Fibroblast of lung (primary cell): ENCODE measurements at regions not wholly inside any gene's neighbourhood (a gene's known extent, or its start where the extent isn't known, plus 50 kb on each side); places are given as distances from the start of the nearest gene placed in this dataset.
A peak's percentile ranks its signal among the peaks of the same experiment; 100 is the strongest.

Experiments
- DNase-seq, 2 donors: peaks; one replicate each; pipeline versions ENCODE4 v3.0.0 to v3.0.0-alpha.2; 2010; ENCODE audit warnings: low read depth in 2 of 2
- H2AFZ ChIP-seq: 2 replicates; pipeline ENCODE4 v1.5.1; 2012; ENCODE audit warnings: low read length, control low read depth, inconsistent platforms
- H3K27ac ChIP-seq: 2 replicates; pipeline ENCODE4 v1.5.1; 2011; ENCODE audit warnings: low read length, control low read depth; ENCODE audit not compliant: insufficient read depth
- H3K27me3 ChIP-seq: 2 replicates; pipeline ENCODE4 v1.5.1; 2011; ENCODE audit warnings: mild to moderate bottlenecking, low read length; ENCODE audit not compliant: control insufficient read depth, insufficient read depth
- H3K36me3 ChIP-seq: 2 replicates; pipeline ENCODE4 v1.5.1; 2011; ENCODE audit warnings: low read length; ENCODE audit not compliant: control insufficient read depth, insufficient read depth
- H3K4me1 ChIP-seq: 2 replicates; pipeline ENCODE4 v1.5.1; 2011; ENCODE audit warnings: low read length; ENCODE audit not compliant: control insufficient read depth, insufficient read depth; ENCODE audit errors: extremely low read depth
- H3K4me2 ChIP-seq: 2 replicates; pipeline ENCODE4 v1.5.1; 2011; ENCODE audit warnings: low read length, control low read depth; ENCODE audit not compliant: insufficient read depth; ENCODE audit errors: extremely low read depth
- H3K4me3 ChIP-seq, 4 experiments: fragments of 200-600 bp in 1 of 4; sonication (generic) in 1 of 4; replicated peaks in 1 of 4; 2 replicates each; pipeline ENCODE4 v1.5.1; 2011 to 2016; ENCODE audit warnings: low read length in 4 of 4, low read depth in 3 of 4, mild to moderate bottlenecking in 3 of 4, control low read depth in 2 of 4, inconsistent platforms in 1 of 4, mixed read lengths in 1 of 4; ENCODE audit not compliant: insufficient read depth in 1 of 4; ENCODE audit errors: control extremely low read depth in 1 of 4
- H3K79me2 ChIP-seq: 2 replicates; pipeline ENCODE4 v1.5.1; 2012; ENCODE audit warnings: mild to moderate bottlenecking, low read length, inconsistent platforms; ENCODE audit not compliant: control insufficient read depth, insufficient read depth
- H3K9ac ChIP-seq: 2 replicates; pipeline ENCODE4 v1.5.1; 2011; ENCODE audit warnings: mild to moderate bottlenecking, low read length, control low read depth; ENCODE audit not compliant: insufficient read depth
- H3K9me3 ChIP-seq: 2 replicates; pipeline ENCODE4 v1.5.1; 2012; ENCODE audit warnings: low read depth, low read length; ENCODE audit not compliant: control insufficient read depth, insufficient read depth
- H4K20me1 ChIP-seq: 2 replicates; pipeline ENCODE4 v1.5.1; 2011; ENCODE audit warnings: low read length; ENCODE audit not compliant: control insufficient read depth, insufficient read depth; ENCODE audit errors: extremely low read depth
- CTCF ChIP-seq, 2 donors: IDR thresholded peaks in 1 of 2; conservative IDR thresholded peaks in 1 of 2; 1 replicate in 1 of 2; 2 replicates in 1 of 2; pipeline ENCODE4 v1.5.1; 2011 to 2012; ENCODE audit warnings: low read length in 2 of 2, control low read depth in 1 of 2, inconsistent platforms in 1 of 2, low read depth in 1 of 2, mild to moderate bottlenecking in 1 of 2
- EZH2 ChIP-seq: IDR thresholded peaks from 2 replicates; pipeline ENCODE4 v1.5.1; 2012; ENCODE audit warnings: low read length, control low read depth, mild to moderate bottlenecking; ENCODE audit errors: missing control alignments

GRCh38 chr5:145579301-145579700, 255.8 kb downstream of the PRELID2 start:
- no peak for DNase-seq
- Histone ChIP-seq H2AFZ (no peak overlapping the region), H3K27me3 (no peaks in the 10 kb centered on the region), H3K79me2 (no peaks in the 10 kb centered on the region), H3K4me1 (no peaks in the 10 kb centered on the region), H3K36me3 (no peaks in the 10 kb centered on the region), H3K9ac (no peak overlapping the region), H3K9me3 (no peaks in the 10 kb centered on the region), H3K27ac (no peak overlapping the region), H3K4me3 (no peak overlapping the region), H3K4me2 (no peak overlapping the region), H4K20me1 (no peaks in the 10 kb centered on the region)
- no peak for TF ChIP-seq CTCF (conservative IDR thresholded peaks at IDR 0.05 in 1 of 2, IDR thresholded peaks at IDR 0.05 in 1 of 2; ENCODE audit: low read depth in 1 of 2, low read length in 2 of 2)
- TF ChIP-seq EZH2, result no peak

- TF ChIP-seq CTCF (conservative IDR thresholded peaks at IDR 0.05 in 1 of 2, IDR thresholded peaks at IDR 0.05 in 1 of 2; ENCODE audit: low read depth in 1 of 2, low read length in 2 of 2) (no peak), EZH2 (no peak)
- peak in 1 of 2 donors; percentile 39 for DNase-seq
- H3K9me3 ChIP-seq, result no peaks in the 10 kb centered on the region
Observed at GRCh38 chr5:145574889-145575573, 260.1 kb downstream of the PRELID2 start.

GRCh38 chr5:145568581-145568980, 266.6 kb downstream of the PRELID2 start:
- Histone ChIP-seq H3K4me1 (no peaks in the 10 kb centered on the region), H4K20me1 (no peaks in the 10 kb centered on the region), H3K4me2 (no peak overlapping the region), H3K27me3 (no peaks in the 10 kb centered on the region), H3K9ac (no peak overlapping the region), H3K36me3 (no peaks in the 10 kb centered on the region), H2AFZ (no peak overlapping the region), H3K9me3 (no peaks in the 10 kb centered on the region), H3K27ac (no peak overlapping the region), H3K79me2 (no peaks in the 10 kb centered on the region), H3K4me3 (no peak overlapping the region)
- TF ChIP-seq CTCF (conservative IDR thresholded peaks at IDR 0.05 in 1 of 2, IDR thresholded peaks at IDR 0.05 in 1 of 2; ENCODE audit: low read depth in 1 of 2, low read length in 2 of 2) (no peak), EZH2 (no peak)
- peak; percentile 14 to 22 for DNase-seq

More at GRCh38 chr5:145574889-145575573, 260.1 kb downstream of the PRELID2 start:
- Histone ChIP-seq H2AFZ (no peak overlapping the region), H3K4me2 (no peak overlapping the region), H3K4me1 (no peaks in the 10 kb centered on the region), H4K20me1 (no peaks in the 10 kb centered on the region), H3K27ac (no peak overlapping the region), H3K36me3 (no peaks in the 10 kb centered on the region), H3K4me3 (no peak overlapping the region), H3K9ac (no peak overlapping the region), H3K27me3 (no peaks in the 10 kb centered on the region), H3K79me2 (no peaks in the 10 kb centered on the region)
